Astrocyte (in vitro differentiated cells and primary cell): ENCODE measurements at regions not wholly inside any gene's neighbourhood (a gene's known extent, or its start where the extent isn't known, plus 50 kb on each side); places are given as distances from the start of the nearest gene placed in this dataset.
A peak's percentile ranks its signal among the peaks of the same experiment; 100 is the strongest.
"Not testable (repeated sequence)": the region's sequence is repeated elsewhere in the genome, so short reads cannot be mapped to it uniquely, and the experiment has no call there.

Experiments used
- DNase-seq: peaks from one replicate; pipeline ENCODE4 v3.0.0-alpha.2; 2010; ENCODE audit warnings: low read depth
- FAIRE-seq: peaks from 2 replicates; lab custom pipeline; 2011; peaks lifted over from hg19 to GRCh38; lab: Jason Lieb, UNC
- H2AFZ ChIP-seq: 2 replicates; pipeline ENCODE4 v1.6.0; 2012; ENCODE audit warnings: low read depth, low read length, inconsistent platforms
- H3K27ac ChIP-seq: 2 replicates; pipeline ENCODE4 v1.5.1; 2011; ENCODE audit warnings: low read depth, low read length, inconsistent platforms
- H3K27me3 ChIP-seq: 2 replicates; pipeline ENCODE4 v1.6.0; 2011; ENCODE audit warnings: low read length, inconsistent platforms; ENCODE audit not compliant: insufficient read depth
- H3K36me3 ChIP-seq: 2 replicates; pipeline ENCODE4 v1.5.1; 2011; ENCODE audit warnings: low read length, inconsistent platforms; ENCODE audit not compliant: insufficient read depth
- H3K4me1 ChIP-seq: 2 replicates; pipeline ENCODE4 v1.5.1; 2011; ENCODE audit warnings: low read length, inconsistent platforms; ENCODE audit not compliant: insufficient read depth
- H3K4me2 ChIP-seq: 2 replicates; pipeline ENCODE4 v1.6.0; 2012; ENCODE audit warnings: low read length, inconsistent platforms
- H3K4me3 ChIP-seq: 2 replicates; pipeline ENCODE4 v1.5.1; 2011; ENCODE audit warnings: low read depth, mild to moderate bottlenecking, low read length, inconsistent platforms; ENCODE audit not compliant: insufficient read depth
- H3K79me2 ChIP-seq: 2 replicates; pipeline ENCODE4 v1.6.0; 2012; ENCODE audit warnings: mild to moderate bottlenecking, low read length, inconsistent platforms; ENCODE audit not compliant: insufficient read depth
- H3K9ac ChIP-seq: 2 replicates; pipeline ENCODE4 v1.6.0; 2012; ENCODE audit warnings: mild to moderate bottlenecking, low read length, inconsistent platforms
- H3K9me3 ChIP-seq: 2 replicates; pipeline ENCODE4 v1.5.1; 2012; ENCODE audit warnings: low read depth, mild to moderate bottlenecking, low read length, inconsistent platforms; ENCODE audit not compliant: insufficient read depth
- H4K20me1 ChIP-seq: 2 replicates; pipeline ENCODE4 v1.6.0; 2012; ENCODE audit warnings: low read length, inconsistent platforms; ENCODE audit not compliant: insufficient read depth
- H3K27ac Mint-ChIP-seq: one replicate; pipeline ENCODE4 v1.8.0; 2021; ENCODE audit warnings: mild to moderate bottlenecking, mixed read lengths; ENCODE audit not compliant: unreplicated experiment
- H3K27me3 Mint-ChIP-seq: one replicate; pipeline ENCODE4 v1.8.0; 2021; ENCODE audit warnings: low read depth, mixed read lengths; ENCODE audit not compliant: unreplicated experiment
- H3K36me3 Mint-ChIP-seq: one replicate; pipeline ENCODE4 v1.8.0; 2021; ENCODE audit warnings: low read depth, mixed read lengths; ENCODE audit not compliant: unreplicated experiment
- H3K4me1 Mint-ChIP-seq: one replicate; pipeline ENCODE4 v1.8.0; 2021; ENCODE audit warnings: low read depth, mixed read lengths; ENCODE audit not compliant: unreplicated experiment
- H3K4me3 Mint-ChIP-seq: one replicate; pipeline ENCODE4 v1.8.0; 2021; ENCODE audit warnings: mild to moderate bottlenecking, moderate library complexity, mixed read lengths; ENCODE audit not compliant: unreplicated experiment
- H3K9me3 Mint-ChIP-seq: one replicate; pipeline ENCODE4 v1.8.0; 2021; ENCODE audit warnings: mild to moderate bottlenecking, mixed read lengths; ENCODE audit not compliant: unreplicated experiment
- EZH2 ChIP-seq: IDR thresholded peaks from 2 replicates; pipeline ENCODE4 v1.6.1; 2012; ENCODE audit warnings: mild to moderate bottlenecking, low read length, inconsistent platforms; ENCODE audit not compliant: insufficient read depth
- TF ChIP-seq, protein P1 (sequence below): IDR thresholded peaks from 2 replicates; pipeline ENCODE4 v1.5.1; 2011; ENCODE audit warnings: low read depth, mild to moderate bottlenecking, inconsistent platforms, low read length, moderate library complexity; ENCODE audit not compliant: insufficient read depth

DNA sequence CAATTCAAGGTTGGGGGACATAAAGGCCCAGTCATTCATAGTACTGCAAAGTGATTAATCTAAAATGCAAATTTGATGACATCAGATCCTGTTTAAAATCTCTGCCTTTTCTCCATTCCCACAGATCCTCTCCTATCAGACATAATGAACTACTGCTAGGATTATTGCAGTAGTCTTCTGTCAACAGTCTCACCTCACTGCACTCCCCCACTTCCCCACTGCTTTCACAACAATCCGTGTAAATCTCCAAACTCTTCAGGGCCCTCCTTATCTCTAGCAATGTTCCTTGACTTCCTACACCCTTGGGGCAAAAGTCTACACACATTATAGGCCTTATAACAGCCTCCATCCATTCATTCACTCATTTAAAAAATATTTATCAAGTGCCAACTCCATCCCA, 112.4 kb downstream of the KBTBD2 start:
- no peak for FAIRE-seq
- Mint-ChIP-seq H3K36me3 (peaks cover 2% of the 10 kb centered on the region), H3K27me3 (no peaks in the 10 kb centered on the region)

DNA sequence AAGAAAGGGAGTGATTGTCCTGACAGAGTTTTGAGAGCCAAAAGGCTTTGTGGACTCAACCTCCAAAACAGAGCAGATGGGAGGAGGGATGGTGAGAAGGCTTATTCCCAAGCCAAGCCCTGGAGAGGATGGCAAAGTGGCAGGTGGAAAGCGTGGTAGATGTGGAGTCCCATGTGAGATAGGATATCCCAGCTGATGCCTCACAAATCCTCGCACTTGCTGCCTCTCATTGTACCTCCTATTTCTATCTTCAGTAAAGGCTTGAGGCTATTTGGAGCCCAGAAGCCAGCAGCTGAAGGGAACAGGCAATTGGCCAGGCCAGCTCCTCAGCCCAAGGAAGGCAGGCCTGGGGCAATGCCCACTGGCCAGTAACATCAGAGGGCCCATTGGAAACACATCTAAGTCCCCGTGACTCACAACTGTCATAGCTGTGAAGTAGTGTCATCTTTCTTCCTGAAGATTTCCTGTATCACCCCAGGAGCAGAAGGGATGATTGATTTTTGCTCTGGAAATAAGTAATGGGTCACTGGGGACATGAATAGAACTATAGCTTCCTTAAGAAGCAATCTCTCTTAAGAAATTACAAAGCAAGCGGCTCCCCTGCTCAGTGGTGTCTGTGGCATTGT, 114.4 kb downstream of the KBTBD2 start:
- H3K36me3 ChIP-seq, H3K9ac ChIP-seq, H3K36me3 Mint-ChIP-seq, H4K20me1 ChIP-seq, FAIRE-seq, H2AFZ ChIP-seq, H3K4me2 ChIP-seq, H3K9me3 ChIP-seq, H3K9me3 Mint-ChIP-seq, H3K4me3 Mint-ChIP-seq, H3K79me2 ChIP-seq, H3K4me1 Mint-ChIP-seq, H3K4me3 ChIP-seq, H3K27ac Mint-ChIP-seq, H3K27ac ChIP-seq, H3K27me3 ChIP-seq, H3K27me3 Mint-ChIP-seq, H3K4me1 ChIP-seq: not testable (repeated sequence)
- DNase-seq, result peak; percentile 42

More for the DNA sequence above, 112.4 kb downstream of the KBTBD2 start:
- Histone ChIP-seq H3K27me3 (no peaks in the 10 kb centered on the region), H2AFZ (no peak overlapping the region), H3K4me3 (no peak overlapping the region), H3K9me3 (no peaks in the 10 kb centered on the region), H3K79me2 (no peaks in the 10 kb centered on the region), H3K9ac (no peak overlapping the region), H4K20me1 (no peaks in the 10 kb centered on the region), H3K4me2 (no peak overlapping the region), H3K4me1 (no peaks in the 10 kb centered on the region), H3K36me3 (no peaks in the 10 kb centered on the region), H3K27ac (no peak overlapping the region)
- H3K4me1 Mint-ChIP-seq, result peaks cover 2% of the 10 kb centered on the region
- peaks cover 13% of the 10 kb centered on the region for H3K9me3 Mint-ChIP-seq
- TF ChIP-seq, protein P1, sequence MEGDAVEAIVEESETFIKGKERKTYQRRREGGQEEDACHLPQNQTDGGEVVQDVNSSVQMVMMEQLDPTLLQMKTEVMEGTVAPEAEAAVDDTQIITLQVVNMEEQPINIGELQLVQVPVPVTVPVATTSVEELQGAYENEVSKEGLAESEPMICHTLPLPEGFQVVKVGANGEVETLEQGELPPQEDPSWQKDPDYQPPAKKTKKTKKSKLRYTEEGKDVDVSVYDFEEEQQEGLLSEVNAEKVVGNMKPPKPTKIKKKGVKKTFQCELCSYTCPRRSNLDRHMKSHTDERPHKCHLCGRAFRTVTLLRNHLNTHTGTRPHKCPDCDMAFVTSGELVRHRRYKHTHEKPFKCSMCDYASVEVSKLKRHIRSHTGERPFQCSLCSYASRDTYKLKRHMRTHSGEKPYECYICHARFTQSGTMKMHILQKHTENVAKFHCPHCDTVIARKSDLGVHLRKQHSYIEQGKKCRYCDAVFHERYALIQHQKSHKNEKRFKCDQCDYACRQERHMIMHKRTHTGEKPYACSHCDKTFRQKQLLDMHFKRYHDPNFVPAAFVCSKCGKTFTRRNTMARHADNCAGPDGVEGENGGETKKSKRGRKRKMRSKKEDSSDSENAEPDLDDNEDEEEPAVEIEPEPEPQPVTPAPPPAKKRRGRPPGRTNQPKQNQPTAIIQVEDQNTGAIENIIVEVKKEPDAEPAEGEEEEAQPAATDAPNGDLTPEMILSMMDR, result no peak
- no peak for TF ChIP-seq EZH2
- no peak overlapping the region for H3K4me3 Mint-ChIP-seq
- H3K27ac Mint-ChIP-seq, result no peak overlapping the region
- no peak for DNase-seq

DNA sequence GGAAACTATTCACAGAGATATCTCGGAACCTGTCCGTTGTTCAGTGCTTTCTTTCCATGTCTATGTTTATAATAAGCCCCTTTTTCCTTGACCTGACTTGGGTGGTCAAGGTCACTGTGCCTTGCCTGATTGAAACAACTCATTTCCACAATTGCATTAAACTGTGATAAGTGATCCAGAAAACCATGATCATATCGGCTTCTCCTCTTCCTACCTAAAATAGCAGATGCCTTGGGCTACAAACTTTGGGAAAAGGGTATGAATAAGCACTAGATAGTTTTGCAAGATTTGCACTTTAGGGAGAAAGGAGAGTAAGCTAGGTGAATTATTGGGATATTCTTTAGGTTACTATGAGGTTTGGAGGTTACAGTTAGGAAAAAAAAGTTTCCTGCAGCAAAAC, 115.2 kb downstream of the KBTBD2 start:
- not testable (repeated sequence) for H3K27me3 Mint-ChIP-seq, H3K9ac ChIP-seq, H3K27ac ChIP-seq, DNase-seq, H3K4me1 ChIP-seq, H3K9me3 ChIP-seq, H3K4me3 Mint-ChIP-seq, H3K4me1 Mint-ChIP-seq, H3K27ac Mint-ChIP-seq, H3K27me3 ChIP-seq, H3K9me3 Mint-ChIP-seq, H3K4me2 ChIP-seq, H4K20me1 ChIP-seq, H2AFZ ChIP-seq, H3K4me3 ChIP-seq, H3K36me3 ChIP-seq, FAIRE-seq, H3K36me3 Mint-ChIP-seq, H3K79me2 ChIP-seq

DNA sequence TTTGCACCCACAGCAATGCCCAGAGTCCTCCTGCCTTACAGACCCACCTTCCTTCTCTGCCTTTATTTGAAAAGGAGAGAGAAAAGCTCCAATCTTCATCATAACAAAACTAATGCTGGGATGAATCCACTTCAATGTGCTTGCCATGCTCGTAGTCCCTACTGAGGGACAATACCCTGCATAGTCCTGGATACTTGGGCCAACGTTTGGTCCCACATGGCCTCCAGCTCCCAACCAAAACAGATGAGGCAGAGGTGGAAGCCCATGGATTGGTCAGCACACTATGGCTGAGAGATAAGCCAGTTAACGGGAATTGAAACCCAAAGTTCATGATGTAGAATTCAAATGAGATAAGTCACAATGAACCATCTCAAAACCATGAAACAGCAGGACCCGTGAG, 115.8 kb downstream of the KBTBD2 start:
- H3K9me3 ChIP-seq, FAIRE-seq, H3K27ac ChIP-seq, H3K27me3 Mint-ChIP-seq, H3K4me3 ChIP-seq, H3K79me2 ChIP-seq, H3K4me2 ChIP-seq, H4K20me1 ChIP-seq, H3K36me3 Mint-ChIP-seq, H3K9ac ChIP-seq, H3K27me3 ChIP-seq, DNase-seq, H3K4me3 Mint-ChIP-seq, H3K4me1 Mint-ChIP-seq, H3K4me1 ChIP-seq, H3K36me3 ChIP-seq, H2AFZ ChIP-seq, H3K27ac Mint-ChIP-seq, H3K9me3 Mint-ChIP-seq: not testable (repeated sequence)
